ENCODE measurements at regions not wholly inside any gene's neighbourhood (a gene's known extent, or its start where the extent isn't known, plus 50 kb on each side); places are given as distances from the start of the nearest gene placed in this dataset.

DNA sequence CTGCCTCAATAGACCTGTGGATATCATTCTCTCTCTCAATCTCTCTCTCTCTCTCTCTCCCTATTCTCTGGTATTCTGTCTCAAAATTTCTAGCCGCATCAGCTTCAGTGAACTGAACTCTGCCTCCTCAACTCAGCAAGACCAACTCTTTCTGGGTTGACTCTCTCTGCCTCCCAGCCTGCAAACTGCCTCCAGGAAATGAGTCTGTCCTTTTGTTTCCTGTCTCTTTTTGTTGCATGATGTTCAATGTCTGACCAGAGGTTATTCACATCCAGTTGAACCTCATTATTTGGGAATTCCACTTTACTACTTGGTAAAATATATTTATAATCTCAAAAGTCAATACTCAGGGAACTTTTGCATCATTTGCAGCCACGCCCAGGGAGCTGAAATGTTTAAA, 682.7 kb upstream of the FZD8 start:
- H3K4me3 ChIP-seq (ENCODE audit: low read depth, low read length): no peak overlapping the region
- TF ChIP-seq, protein P1, sequence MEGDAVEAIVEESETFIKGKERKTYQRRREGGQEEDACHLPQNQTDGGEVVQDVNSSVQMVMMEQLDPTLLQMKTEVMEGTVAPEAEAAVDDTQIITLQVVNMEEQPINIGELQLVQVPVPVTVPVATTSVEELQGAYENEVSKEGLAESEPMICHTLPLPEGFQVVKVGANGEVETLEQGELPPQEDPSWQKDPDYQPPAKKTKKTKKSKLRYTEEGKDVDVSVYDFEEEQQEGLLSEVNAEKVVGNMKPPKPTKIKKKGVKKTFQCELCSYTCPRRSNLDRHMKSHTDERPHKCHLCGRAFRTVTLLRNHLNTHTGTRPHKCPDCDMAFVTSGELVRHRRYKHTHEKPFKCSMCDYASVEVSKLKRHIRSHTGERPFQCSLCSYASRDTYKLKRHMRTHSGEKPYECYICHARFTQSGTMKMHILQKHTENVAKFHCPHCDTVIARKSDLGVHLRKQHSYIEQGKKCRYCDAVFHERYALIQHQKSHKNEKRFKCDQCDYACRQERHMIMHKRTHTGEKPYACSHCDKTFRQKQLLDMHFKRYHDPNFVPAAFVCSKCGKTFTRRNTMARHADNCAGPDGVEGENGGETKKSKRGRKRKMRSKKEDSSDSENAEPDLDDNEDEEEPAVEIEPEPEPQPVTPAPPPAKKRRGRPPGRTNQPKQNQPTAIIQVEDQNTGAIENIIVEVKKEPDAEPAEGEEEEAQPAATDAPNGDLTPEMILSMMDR (IDR thresholded peaks at IDR 0.05; ENCODE audit: low read depth, low read length, missing control alignments): no peak
- DNase-seq (ENCODE audit: low read depth): no peak
- in situ Hi-C loops (cut with HindIII; ENCODE audit: low sequenced_read_pairs): no loop called here

DNA sequence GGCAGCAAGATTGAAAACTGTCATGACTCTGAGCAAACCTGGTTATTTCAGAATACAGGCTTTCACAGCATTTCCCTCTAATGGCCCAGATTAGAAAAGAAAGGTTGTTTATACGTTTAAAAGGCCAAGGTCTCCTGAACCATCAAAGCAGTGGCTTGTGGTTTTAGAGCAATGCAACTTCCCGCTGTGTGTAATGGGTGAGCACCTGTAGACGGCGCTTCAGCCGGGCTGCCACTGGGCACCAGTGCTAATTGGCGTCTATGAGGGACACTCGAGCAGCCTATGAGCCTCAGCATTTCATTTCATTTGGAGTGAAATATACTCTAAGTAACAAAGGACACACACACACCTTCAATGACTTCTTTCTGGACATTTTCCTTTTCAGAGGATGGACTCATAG, 671.0 kb upstream of the FZD8 start:
- TF ChIP-seq, protein P1 (IDR thresholded peaks at IDR 0.05; ENCODE audit: low read depth, low read length, missing control alignments): no peak
- in situ Hi-C loops (cut with HindIII; ENCODE audit: low sequenced_read_pairs): no loop called here
- H3K4me3 ChIP-seq (ENCODE audit: low read depth, low read length): no peak overlapping the region
- DNase-seq (ENCODE audit: low read depth): no peak

DNA sequence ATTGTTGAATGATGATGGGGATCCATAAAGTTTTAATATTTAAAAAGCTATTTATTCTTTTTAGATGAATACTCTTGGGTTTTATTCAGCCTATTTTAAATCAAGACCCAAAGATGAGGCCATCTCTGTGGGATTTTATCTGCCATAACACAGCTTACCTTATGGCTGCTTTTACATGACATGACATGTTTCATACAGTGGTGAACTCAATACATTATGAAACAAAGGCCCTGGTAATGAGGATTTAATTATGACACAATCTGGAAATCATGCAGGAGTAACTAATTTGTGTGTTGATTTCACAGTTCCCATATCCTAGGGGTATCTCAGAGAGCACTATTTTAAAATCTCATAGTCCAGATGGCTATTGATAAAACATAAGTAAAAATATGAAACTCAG, 661.8 kb upstream of the FZD8 start:
- no peak overlapping the region for H3K4me3 ChIP-seq (ENCODE audit: low read depth, low read length)
- TF ChIP-seq, protein P1 (IDR thresholded peaks at IDR 0.05; ENCODE audit: low read depth, low read length, missing control alignments): no peak
- no peak for DNase-seq (ENCODE audit: low read depth)
- in situ Hi-C loops (cut with HindIII; ENCODE audit: low sequenced_read_pairs): no loop called here

DNA sequence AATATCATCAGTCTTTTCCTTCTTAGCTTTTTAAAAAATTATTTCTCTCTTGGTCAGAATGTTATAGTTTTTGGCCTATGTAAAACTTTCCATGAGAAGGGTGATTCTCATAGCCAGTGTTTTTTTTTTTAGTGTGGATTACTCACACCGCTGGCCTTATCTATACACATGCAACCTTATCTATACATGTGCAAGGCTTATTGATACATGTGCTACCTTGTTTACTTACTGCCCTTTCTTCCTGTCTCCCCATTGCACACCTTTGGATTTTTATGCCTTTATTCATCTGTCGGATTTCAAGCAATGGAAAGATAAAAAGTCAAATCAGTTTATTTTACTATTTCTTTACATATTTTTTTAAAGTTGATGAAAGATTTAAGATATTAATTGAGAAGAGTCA, 660.0 kb upstream of the FZD8 start:
- in situ Hi-C loops (cut with HindIII; ENCODE audit: low sequenced_read_pairs): no loop called here
- H3K4me3 ChIP-seq (ENCODE audit: low read depth, low read length): no peak overlapping the region
- TF ChIP-seq, protein P1 (IDR thresholded peaks at IDR 0.05; ENCODE audit: low read depth, low read length, missing control alignments): no peak
- no peak for DNase-seq (ENCODE audit: low read depth)

DNA sequence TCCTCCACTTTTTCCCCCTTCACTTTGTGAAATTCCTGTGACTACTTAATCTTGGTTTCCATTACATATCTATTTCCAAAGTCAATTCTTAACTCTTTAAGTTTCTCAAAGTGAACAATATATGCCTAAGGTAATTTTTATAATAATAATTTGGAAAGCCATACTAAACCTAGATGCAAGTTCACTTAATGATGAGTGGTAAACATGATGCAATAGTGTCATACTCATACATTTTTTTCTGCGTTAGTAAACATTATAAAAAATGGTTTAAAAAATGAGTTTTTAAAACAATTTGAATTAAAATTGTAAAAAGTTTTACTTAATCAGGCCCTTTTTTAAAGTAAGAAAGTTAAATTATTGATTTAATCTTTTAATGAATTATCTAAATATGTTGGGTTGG, 659.4 kb upstream of the FZD8 start:
- DNase-seq (ENCODE audit: low read depth): no peak
- no peak overlapping the region for H3K4me3 ChIP-seq (ENCODE audit: low read depth, low read length)
- TF ChIP-seq, protein P1 (IDR thresholded peaks at IDR 0.05; ENCODE audit: low read depth, low read length, missing control alignments): no peak
- in situ Hi-C loops (cut with HindIII; ENCODE audit: low sequenced_read_pairs): no loop called here

DNA sequence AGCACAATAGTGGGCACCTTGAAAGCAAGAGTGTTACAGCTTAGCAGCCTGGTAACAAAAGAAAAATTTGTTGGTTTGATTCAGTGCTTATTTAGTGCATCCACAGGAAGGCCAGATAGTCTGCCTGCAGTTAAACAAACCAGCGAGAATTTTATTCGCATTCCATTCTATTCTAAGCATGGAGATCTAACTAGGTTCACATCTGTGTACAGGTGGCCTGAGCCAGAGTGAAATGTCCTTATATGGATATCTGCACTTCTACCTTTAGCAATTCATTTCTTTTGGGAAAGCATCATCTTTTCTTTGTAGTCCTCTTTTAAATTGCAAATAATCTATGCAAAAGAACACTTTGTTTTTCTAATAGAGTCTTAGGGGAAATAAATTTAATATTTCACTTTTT, 659.0 kb upstream of the FZD8 start:
- TF ChIP-seq, protein P1 (IDR thresholded peaks at IDR 0.05; ENCODE audit: low read depth, low read length, missing control alignments): no peak
- no peak overlapping the region for H3K4me3 ChIP-seq (ENCODE audit: low read depth, low read length)
- no peak for DNase-seq (ENCODE audit: low read depth)
- in situ Hi-C loops (cut with HindIII; ENCODE audit: low sequenced_read_pairs): no loop called here

DNA sequence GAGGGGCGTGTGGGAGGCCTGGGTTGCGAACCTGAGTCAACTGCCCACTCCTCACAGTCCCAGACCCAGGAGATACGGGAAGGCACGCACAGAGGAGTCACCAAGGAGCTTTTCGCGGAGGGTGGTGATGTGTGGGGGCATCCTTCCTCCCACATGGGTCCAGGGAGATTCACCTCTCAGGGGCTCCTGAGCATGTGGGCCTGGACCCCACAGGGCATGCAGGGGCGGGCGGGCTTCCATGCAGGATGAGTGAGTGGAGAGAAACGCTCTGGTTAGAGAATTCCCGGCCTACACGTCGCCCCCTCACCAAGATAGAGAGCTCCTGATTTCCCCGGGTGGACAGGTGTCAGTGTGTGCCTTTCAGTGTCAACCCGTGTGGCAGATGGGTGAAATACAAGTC, 641.7 kb upstream of the FZD8 start:
- H3K4me3 ChIP-seq (ENCODE audit: low read depth, low read length): no peak overlapping the region
- TF ChIP-seq, protein P1 (IDR thresholded peaks at IDR 0.05; ENCODE audit: low read depth, low read length, missing control alignments): no peak
- in situ Hi-C loops (cut with HindIII; ENCODE audit: low sequenced_read_pairs): no loop called here
- DNase-seq (ENCODE audit: low read depth): no peak

Measured in astrocyte of the cerebellum (primary cell).